NCI-H2029 treated with DMSO at 0.1 percent for 48 hours (cell line): ENCODE measurements at regions not wholly inside any gene's neighbourhood (a gene's known extent, or its start where the extent isn't known, plus 50 kb on each side); places are given as distances from the start of the nearest gene placed in this dataset.
"Not testable (repeated sequence)": the region's sequence is repeated elsewhere in the genome, so short reads cannot be mapped to it uniquely, and the experiment has no call there.

ENCODE experiments used
- DNase-seq: peaks from one replicate; lab custom pipeline; 2025; lab: John Stamatoyannopoulos, UW

DNA sequence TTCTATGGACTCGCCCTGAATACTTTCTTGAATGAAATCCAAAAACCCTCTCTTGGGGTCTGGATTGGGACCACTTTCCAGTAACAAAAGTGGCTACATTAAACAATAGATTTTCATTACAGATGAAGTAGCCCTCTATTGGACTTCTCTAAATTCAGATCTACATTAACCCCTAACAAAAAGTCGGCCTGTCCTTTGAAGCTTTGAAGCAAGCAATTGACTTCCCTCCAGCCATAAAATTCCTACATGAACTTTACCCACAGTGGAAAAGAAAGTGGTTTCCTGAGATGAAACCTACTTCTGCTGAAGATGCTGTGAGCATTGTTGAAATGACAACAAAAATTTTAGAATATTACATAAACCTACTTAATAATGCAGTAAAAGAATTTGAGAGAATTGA lies 967.1 kb upstream of the ROBO1 start:
- DNase-seq = no peak

DNA sequence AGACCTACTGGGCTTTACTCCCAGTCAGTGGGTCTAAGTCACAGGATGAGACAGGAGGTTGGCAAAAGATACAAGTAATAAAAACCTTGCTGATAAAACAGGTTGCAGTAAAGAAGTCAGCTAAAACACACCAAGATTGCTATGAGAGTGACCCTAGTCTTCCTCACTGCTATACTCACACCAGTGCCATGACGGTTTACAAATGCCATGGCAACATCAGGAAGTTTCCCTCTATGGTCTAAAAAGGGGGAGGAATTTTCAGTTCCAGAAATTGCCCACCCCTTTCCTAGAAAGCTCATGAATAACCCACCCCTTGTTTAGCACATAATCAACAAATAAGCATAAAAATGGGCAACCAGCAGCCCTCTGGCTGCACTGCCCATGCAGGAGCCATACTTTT lies 966.7 kb upstream of the ROBO1 start:
- no peak for DNase-seq

DNA sequence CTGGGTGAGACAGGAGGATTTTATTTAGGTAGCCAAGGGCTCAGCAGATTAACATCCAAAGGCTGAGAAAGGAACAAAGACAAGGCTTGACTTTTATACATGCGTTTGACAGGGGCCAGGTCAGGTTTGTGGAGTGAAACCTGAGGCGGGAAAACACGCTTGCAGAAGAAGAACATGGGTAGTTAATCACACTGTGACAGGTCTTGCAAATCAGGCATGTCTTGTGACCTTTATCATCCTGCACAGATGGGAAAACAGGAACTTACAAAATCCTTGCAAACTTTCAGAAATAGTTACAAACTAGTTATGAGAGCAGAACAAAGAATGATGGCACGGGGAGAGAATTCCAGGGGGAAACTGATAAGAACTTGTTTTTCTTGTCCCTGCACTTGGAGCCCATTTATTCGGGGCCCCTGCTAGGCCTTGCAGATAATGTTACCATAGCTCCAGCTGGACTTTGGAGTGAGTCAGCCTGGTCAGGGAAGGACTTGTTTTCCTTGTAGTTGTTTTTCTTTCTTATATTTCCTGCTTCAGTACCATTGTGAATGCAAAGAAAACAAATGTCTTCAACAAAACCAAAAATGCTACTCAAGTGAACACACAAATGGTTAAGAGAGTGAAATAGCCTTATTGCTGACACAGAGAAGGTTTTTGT lies 965.9 kb upstream of the ROBO1 start:
- DNase-seq = no peak

DNA sequence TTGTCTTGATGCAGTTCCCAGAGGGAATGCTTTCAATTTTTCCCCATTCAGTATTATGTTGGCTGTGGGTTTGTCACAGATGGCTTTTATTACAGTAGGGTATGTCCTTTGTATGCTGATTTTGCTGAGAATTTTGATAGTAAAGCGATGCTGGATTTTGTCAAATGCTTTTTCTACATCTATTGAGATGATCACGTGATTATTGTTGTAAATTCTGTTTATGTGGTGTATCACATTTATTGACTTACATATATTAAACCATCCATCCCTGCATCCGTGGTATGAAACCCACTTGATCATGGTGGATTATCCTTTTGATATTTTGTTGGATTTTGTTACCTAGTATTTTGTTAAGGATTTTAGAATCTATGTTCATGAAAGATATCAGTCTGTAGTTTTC lies 959.8 kb upstream of the ROBO1 start:
- not testable (repeated sequence) for DNase-seq

DNA sequence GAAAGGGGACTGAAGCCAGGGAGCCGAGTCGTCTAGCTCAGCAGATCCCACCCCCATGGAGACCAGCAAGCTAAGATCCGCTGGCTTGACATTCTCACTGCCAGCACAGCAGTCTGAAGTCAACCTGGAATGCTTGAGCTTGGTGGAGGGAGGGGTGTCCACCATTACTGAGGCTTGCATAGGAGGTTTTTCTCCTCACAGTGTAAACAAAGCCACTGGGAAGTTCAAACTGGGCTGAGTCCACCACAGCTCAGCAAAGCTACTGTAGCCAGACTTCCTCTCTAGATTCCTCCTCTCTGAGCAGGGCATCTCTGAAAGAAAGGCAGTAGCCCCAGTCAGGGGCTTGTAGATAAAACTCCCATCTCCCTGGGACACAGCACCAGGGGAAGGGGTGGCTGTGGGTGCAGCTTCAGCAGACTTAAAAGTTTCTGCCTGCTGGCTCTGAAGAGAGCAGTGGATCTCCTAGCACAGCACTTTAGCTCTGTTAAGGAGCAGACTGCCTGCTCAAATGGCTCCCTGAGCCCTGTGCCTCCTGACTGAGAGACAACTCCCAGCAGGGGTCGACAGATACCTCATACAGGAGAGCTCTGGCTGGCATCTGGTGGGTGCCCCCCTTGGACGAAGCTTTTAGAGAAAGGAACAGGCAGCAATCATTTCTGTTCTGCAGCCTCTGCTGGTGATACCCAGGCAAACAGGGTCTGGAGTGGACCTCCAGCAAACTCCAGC lies 942.0 kb upstream of the ROBO1 start:
- not testable (repeated sequence) for DNase-seq

DNA sequence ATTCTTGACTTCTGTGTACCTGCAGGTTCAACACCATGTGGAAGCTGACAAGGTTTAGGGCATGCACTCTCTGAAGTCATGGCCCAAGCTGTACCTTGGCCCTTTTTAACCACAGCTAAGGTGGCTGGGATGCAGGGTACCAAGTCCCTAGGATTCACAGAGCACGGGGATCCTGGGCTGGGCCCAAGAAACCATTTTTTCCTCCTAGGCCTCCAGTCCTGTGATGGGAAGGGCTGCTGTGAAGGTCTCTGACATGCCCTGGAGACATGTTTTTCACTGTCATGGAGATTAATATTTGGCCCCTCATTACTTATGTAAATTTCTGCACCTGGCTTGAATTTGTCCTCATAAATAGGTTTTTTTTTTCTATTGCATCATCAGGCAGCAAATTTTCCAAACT lies 937.5 kb upstream of the ROBO1 start:
- no peak for DNase-seq

DNA sequence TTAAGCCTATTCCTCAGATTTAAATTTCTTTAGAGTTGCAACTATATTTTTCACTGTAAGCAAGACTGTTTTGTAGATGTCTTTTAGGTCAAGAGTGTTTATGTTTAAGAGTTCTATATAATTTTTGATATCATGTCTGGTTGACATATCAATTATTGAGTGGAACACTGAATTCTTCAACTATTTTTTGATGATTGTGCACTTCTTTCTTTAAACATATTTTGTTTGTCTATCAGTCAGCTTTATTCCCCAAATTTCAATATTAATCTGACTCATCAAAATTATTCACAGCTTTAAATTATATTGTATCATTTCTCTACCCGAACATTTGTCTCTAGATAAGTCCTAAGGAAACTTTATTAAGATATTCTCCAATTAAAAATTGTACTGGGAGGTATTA lies 933.6 kb upstream of the ROBO1 start:
- DNase-seq = no peak

DNA sequence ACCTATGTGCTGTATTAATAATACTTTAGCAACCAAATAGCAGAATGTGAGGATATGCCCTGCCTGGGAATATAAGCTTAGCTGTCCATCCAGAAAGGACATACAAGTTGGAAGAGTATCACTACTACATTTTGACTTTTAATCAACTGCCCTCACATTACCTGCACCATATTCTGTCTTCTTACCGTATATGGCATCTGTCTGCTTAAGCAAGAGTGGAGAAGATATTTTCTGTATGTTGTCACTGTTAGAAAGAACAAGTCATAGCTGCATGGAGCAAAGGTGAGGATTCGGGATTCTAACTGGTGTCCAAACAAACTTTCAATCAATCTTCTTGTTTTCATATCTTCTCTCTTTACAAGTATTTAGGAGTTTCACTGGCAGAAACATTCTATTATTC lies 929.5 kb upstream of the ROBO1 start:
- no peak for DNase-seq

DNA sequence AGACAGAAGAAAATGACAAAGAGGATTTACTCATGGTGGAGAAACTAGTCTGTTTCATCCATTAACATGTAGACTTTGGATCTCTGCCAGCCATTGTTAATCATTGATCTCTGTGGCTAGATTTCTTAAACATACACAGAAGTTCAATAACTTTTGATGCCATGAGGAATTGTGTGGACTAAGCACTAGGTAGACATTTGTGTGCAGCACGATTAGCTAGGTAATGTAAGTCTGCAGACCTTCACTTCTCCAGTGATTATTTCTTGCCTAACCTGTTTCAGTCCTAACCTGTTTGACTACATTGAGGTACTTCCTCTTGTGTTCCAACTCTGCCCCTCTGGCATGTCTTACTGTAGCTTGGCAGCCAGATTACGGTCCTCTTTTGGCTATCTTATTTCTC lies 928.5 kb upstream of the ROBO1 start:
- no peak for DNase-seq

DNA sequence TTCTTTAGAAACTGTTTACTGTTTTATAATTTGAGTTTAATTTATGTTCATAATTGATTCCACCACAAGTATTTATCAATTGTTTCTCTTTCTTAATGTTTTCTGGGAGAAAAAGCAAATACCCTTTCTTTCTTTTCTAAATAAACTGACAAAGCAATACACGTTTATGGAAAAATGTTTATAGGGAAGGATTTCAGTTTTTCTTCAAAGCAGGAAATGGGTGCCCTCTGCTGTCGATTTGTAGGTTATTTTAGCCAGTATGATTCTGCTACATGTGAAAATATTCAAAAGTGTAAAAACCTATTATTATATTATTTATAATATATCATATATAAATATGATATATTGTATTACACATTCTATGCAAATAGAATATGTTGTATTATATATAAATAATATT lies 921.0 kb upstream of the ROBO1 start:
- no peak for DNase-seq

DNA sequence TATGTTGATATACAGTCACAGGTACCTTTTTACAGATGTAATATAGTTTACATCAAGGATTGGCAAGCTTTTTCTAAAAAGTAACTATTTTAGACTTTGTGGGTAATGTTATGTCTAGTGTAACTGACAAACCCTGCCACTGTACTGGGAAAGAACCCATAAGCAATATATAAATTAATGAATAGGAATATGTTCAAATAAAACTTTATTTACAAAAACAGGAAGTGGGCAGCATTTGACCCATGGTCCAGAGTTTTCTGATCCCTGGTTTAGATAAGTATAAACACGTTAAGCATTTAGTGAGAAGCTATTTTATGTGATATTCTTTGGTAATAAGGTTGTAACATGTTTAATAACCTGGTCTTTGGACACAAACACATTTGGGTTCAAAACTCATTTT lies 915.2 kb upstream of the ROBO1 start:
- no peak for DNase-seq

DNA sequence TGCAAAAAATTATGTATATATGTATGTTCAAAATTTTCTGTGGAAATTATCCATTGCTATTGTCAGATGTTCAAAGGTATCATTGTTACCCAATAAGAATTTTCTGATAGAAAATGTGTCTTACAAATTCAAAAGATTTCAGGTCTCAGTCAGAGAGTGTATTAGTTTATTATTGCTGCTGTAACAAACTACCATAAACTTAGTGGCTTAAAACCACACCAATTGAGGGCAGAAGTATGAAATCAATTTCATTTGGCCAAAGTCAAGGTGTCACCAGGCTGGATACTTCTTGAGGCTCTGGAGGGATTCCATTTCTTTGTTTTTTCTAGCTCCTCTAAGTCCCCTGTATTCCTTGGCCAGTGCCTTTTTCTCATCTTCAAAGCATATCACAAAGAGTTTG lies 914.4 kb upstream of the ROBO1 start:
- DNase-seq = no peak

DNA sequence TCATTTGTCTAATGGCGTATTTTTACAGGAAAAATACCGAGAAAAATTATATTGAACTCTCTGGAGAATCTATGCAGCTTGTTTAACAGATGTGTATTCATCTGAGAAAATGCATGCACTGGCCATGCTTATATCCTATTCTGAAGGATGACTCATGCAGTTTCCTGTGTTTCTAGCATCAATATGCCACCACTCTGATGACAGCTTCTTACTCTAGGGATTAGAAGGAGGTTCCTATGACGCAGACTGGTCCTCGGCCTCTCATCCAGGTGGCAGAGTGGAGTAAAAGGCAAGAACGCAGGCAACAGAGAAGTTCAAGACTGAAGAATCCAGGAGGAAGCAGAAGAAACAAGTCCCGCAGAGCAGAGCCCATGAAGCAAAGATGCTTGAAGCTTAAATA lies 910.0 kb upstream of the ROBO1 start:
- DNase-seq = no peak

DNA sequence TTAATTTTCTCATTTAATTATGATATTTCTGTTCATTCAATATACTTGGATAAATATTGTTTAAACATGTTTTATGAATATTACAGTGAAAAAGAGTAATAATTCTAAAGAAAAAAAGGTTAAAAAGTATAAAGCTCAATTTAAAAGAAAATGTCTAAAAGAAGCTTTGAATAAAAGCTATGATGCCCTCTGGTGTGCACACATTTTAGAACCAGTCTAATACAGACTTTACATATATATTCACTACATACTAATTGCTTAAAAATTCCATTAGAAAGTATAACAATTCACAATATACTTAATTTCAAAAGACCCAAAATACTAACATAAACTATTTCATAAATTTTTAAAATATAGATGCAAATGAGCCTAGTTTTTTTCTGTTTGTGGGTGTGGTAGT lies 909.1 kb upstream of the ROBO1 start:
- DNase-seq = no peak

DNA sequence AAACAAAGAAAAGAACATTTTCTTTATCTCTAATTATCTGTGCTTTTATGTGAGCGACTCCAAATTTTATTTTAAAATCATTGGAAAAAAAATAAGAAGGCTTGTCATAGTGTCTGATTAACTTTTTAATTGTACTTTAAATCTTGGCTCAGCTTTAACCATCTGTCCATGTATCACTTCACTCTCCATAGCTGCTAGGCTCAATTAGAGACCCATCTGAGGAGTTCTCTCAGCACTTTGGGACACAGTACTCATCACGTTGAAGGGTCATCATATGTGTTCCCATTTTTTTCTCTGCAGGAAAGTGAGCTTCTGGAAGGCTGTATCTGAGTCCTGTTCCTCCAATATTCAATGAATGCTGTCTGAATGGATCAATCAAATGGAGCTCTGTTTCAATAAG lies 908.5 kb upstream of the ROBO1 start:
- DNase-seq = no peak

DNA sequence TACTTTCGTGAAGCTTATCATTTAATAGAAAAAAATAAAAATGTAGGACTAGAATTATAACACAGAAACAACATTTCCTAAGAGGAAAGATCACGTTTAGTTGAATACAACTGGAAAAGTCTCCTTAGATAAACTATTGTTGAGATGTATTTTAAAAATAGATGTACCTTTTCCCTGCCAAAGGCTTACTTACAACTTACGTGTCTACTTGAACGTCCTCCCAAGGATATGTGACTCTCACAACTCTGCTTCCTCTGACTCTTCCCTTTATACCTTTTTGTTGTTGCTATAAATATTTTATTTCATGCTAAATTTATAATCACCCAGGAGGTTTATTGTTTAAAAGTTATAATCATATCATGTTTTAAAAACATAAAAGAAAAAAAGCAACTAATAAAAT lies 908.0 kb upstream of the ROBO1 start:
- no peak for DNase-seq

DNA sequence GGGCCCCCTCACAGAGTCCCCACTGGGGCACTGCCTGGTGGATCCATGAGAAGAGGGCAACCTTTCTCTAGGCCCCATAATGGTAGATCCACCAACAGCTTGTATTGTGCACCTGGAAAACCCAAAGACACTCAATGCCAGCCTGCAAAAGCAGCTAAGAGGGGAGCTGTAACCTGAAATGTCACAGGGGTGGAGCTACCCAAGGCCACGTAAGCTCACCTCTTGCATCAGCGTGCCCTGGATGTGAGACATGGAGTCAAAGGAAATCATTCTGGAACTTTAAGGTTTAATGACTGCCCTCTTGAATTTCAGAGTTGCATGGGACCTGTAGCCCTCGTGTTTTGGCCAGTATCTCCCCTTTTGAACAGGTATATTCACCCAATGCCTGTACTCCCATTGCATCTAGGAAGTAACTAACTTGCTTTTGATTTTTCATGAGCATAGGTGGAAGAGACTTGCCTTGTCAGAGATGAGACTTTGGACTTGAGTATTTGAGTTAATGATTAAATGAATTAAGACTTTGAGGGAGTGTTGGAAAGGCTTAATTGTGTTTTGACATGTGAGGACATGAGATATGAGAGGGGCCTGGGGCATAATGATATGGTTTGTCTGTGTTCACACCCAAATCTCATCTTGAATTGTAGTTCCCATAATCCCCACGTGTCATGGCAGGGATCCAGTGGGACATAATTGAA lies 900.9 kb upstream of the ROBO1 start:
- no peak for DNase-seq

DNA sequence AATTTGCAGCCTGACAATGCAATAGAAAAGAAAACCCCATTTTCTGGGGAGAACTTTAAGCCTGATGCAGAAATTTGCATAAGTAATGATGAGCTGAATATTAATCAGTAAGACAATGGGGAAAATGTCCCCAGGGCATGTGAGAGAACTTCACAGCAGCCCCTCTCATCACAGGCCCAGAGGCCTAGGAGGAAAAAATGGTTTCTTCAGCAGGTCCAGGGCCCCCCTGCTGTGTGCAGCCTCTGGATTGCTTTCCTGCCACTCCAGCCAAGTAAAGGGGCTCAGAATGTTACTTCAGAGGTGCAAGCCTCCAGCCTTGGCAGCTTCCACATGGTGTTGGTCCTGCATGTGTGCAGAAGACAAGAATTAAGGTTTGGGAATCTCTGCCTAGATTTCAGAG lies 900.3 kb upstream of the ROBO1 start:
- no peak for DNase-seq

DNA sequence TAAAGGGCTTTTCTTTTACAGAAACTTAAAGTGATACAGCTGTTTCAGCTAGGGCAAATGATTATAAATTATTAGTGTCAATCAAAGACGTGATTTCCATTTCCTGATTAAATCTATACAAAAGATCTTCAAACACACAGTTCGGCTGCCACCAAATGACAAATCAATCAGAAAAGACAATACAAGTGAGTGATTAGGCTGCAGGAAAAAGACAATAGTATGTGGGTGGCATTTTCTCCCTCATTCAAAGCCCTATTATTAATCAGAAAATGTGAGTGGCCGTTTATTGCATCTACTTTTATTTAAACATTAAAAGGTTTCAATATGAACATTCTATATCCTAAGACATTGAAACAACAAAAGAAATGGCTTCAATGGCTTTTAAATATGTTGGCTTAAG lies 895.6 kb upstream of the ROBO1 start:
- no peak for DNase-seq

DNA sequence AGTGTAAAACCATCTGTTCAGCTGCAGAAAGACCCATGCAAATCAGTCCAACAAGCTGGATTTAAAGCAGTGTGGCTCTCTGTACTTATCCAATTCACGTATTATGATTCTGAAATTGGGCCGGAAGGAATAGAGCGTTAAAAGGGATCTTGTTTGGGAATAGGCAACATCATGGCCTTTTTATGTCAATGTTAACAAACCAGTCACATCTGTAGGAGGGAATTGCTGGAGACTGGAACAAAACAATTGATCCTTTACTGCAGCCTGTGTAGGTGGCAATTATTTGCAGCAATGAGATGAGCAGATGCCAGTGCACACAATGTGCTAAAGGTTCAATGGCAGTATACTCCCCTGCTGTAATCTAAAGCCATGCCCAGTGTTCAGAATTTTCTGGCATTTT lies 887.4 kb upstream of the ROBO1 start:
- no peak for DNase-seq

DNA sequence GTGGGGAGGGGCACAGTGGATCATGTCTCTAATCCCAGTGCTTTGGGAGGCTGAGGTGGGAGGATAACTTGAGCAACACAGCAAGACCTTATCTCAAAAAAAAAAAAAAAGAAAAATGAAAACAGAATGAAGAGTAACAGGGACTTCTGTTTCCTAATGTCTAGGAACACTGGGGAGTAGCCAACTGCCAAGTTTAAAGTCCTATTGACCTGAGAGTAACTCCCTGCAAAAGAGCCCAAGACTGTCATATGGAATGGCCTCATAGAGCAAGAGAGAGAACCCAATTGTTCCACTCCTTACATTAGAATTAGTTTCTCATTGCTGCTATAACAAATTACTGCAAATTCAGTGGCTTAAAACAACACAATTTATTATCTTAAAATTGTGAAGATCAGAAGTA lies 881.4 kb upstream of the ROBO1 start:
- DNase-seq = no peak

DNA sequence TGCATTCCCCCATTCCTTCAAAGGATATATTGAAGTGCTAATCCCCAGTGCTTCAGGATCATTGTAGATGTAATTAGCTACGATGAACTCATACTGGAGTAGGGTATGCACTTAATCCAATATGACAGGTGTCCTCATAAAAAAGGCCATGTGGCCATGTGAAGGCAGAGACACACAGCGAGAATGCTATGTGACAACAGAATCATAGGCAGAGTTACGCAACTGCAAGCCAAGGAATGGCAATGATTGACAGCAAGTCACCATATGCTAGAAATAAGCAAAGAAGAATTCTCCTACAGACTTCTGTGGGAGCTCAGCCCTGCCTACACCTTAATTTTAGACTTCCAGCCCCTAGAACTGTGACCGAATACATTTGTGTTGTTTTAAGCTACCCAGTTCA lies 875.6 kb upstream of the ROBO1 start:
- DNase-seq = no peak
